22Rv1 (cell line): ENCODE measurements at regions not wholly inside any gene's neighbourhood (a gene's known extent, or its start where the extent isn't known, plus 50 kb on each side); places are given as distances from the start of the nearest gene placed in this dataset.

Experiments used
- H3K27ac ChIP-seq: fragments of 450-650 bp; 2 replicates; pipeline ENCODE4 v1.5.1; 2017
- ZFX ChIP-seq: fragments of 450-650 bp; IDR thresholded peaks from 2 replicates; pipeline ENCODE4 v1.6.1; 2017; ENCODE audit warnings: antibody characterized with exemption, borderline replicate concordance
- TF ChIP-seq, protein P1 (sequence below): fragments of 450-650 bp; IDR thresholded peaks from 2 replicates; pipeline ENCODE4 v1.5.1; 2017; ENCODE audit warnings: mild to moderate bottlenecking

DNA sequence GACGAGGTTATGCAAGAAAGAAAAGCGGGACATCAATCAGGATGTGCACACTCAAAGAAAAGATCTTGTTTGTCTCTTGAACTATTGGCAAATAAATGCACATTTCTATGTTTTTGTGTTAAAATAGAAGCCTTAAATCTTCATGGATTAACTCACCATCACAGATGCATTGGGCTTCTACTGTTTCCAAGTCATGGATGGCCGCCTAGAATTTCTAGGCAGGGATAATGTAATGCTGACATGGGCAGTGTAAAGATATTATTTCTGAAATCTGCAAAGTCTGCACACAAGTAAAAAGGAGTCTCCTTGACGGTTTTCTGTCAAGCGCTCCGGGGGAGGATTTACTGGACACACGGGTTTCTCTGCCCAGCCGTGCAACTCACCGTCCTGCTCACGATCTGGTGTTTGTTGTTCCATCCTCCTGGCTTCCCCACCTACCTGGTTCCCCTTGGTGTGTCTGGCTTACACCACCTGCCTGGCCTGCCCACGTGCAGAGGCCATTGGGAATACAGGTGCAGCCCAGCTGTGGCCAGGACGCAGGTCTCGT, 103.3 kb upstream of the FZD10 start:
- TF ChIP-seq ZFX = no peak
- TF ChIP-seq, protein P1, sequence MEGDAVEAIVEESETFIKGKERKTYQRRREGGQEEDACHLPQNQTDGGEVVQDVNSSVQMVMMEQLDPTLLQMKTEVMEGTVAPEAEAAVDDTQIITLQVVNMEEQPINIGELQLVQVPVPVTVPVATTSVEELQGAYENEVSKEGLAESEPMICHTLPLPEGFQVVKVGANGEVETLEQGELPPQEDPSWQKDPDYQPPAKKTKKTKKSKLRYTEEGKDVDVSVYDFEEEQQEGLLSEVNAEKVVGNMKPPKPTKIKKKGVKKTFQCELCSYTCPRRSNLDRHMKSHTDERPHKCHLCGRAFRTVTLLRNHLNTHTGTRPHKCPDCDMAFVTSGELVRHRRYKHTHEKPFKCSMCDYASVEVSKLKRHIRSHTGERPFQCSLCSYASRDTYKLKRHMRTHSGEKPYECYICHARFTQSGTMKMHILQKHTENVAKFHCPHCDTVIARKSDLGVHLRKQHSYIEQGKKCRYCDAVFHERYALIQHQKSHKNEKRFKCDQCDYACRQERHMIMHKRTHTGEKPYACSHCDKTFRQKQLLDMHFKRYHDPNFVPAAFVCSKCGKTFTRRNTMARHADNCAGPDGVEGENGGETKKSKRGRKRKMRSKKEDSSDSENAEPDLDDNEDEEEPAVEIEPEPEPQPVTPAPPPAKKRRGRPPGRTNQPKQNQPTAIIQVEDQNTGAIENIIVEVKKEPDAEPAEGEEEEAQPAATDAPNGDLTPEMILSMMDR = no peak
- no peak overlapping the region for H3K27ac ChIP-seq

DNA sequence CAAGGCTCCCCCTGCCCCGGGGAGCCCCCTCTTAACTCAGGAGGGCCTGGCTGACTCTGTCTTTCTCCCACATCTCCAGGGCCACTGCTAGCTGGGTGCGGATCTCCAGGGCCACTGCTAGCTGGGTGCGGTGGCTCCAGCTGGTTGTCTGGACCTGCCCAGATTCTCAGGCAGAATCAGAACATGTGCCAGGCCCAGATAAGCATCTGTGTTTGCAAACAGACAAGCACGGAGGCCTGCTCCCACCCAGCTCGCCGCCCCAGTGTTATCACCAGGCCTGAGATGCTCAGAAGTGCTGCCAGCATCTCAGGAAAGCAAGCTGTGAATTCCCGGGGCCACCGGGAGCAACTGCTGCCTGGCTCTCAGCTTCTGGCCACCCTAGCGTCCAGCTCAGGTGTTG, 98.4 kb upstream of the FZD10 start:
- TF ChIP-seq ZFX = no peak
- TF ChIP-seq, protein P1 = no peak
- H3K27ac ChIP-seq = no peak overlapping the region

DNA sequence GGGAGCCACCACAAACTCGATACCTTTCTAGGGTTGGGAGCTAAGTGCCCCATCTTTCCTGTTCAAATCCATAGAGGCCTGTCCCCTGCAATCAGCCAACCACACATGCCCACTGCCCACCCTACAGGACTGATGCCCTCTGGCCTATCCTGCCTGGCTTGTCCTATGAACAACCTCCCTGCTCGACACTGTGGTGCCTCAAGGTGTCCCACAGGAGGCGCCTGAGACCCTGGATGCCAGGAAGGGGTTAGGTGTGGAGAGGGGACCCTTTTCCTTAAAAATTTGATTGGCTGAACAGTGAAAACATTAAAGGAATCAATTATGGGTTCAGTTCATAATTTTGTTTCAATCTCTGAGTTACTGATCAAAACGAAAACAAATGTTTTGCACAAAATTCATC, 97.3 kb upstream of the FZD10 start:
- H3K27ac ChIP-seq = no peak overlapping the region
- no peak for TF ChIP-seq ZFX
- TF ChIP-seq, protein P1 = no peak

DNA sequence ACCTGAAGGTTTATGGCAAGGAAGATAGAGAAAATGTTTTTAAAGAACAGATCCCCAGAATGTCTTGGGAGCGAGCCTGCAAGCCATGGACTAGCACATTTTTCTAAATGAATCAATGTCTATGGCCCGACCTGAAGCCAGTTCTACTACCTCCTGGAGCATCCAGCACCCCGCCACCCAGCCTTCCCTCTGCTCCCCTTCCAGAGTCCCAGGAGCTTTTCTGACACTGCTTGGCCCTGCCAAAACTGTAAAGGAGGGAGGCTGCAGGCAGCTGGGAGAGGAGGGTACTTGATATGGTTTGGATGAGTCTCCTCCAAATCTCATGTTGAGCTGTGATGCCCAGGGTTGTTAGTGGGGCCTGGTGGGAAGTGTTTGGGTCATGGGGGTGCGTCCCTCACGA, 95.5 kb upstream of the FZD10 start:
- H3K27ac ChIP-seq = no peak overlapping the region
- TF ChIP-seq ZFX = no peak
- TF ChIP-seq, protein P1 = no peak

DNA sequence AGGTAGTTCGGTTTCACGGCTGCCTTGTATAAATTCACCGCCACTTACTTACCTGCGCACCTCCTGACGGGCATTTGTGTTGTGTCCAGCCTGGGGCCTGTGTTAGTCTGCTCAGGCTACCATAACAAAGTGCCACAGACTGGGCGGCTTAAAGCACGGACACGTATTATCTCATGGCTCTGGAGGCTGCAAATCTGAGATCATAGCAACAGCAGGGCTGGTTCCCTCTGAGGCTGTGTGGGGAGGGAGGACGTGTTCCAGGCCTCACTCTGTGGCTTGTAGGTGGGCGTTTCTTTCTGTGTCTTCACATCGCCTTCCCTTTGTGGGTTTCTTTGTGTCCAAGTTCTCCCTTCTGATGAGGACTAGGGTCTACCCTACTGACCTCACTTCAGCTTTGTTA, 93.5 kb upstream of the FZD10 start:
- H3K27ac ChIP-seq = no peak overlapping the region
- TF ChIP-seq ZFX = no peak
- TF ChIP-seq, protein P1 = no peak

DNA sequence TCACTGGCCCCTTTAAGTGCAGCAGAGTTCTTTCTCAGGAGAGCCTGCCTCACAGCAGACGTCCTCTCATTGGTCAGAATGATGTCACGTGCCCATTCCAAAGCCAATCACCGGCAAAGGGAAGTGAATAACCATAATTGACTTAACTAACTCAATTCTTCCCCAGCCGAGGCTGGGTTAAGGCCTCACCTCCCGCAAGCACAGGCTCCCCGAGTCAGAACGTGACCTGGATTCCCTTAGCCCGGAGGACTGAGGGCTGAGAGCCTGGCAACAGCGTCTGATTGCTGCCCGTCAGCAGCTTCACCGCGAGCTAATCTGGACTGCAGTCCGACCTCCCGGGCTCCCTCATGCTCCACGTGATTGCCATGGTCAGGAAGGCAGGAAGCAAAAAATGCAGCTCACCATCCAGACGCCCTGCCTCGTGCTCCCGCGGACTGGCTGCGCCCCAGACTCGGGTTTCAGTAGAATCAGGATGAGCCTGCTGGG, 92.1 kb upstream of the FZD10 start:
- TF ChIP-seq, protein P1 = no peak
- no peak for TF ChIP-seq ZFX
- H3K27ac ChIP-seq = no peak overlapping the region

DNA sequence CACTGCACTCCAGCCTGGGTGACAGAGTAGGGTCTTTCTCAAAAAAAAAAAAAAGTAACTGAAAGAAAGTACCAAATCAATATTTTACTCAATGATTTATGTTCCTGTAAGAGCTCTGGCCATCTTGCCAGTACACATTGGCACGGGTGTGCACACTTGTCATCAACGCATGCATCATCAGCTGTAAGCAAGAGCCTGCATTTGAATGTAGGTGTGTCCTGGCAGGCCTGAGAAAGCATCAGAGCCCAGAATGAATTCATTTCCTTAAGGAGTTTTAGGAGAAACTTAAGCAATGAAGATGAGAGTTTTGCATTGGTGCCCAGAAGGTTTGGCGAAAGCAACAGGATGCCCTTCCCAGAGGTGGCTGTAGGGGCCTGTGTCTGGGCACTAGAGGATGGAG, 88.5 kb upstream of the FZD10 start:
- H3K27ac ChIP-seq = no peak overlapping the region

More for the DNA sequence above, 88.5 kb upstream of the FZD10 start:
- TF ChIP-seq, protein P1 = no peak
- TF ChIP-seq ZFX = no peak
